ENCODE measurements at regions not wholly inside any gene's neighbourhood (a gene's known extent, or its start where the extent isn't known, plus 50 kb on each side); places are given as distances from the start of the nearest gene placed in this dataset.

DNA sequence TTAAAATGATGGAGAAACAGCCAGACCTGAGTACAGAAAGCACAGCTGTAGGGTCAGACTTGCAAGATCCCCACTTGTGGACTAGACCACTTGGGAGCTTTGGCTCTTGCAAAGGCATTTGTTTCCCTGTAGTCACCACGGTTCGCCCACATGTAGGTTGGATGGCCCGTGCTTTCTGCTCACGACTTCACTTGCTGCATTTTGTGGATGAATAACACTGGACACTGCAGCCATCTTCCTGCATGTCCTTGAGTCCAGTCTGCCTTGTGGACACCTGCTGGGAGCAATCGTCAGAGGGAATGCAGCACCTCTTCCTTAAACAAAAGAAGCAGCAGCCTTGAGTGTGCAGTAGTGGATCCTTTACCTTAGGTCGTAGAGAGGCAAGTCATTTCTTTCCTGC, 372.9 kb upstream of the IRX2 start:
- intact Hi-C loops (cut with micrococcal nuclease; ENCODE audit: unreplicated experiment) (no loop called here), in situ Hi-C loops (cut with HindIII; ENCODE audit: low pct_unique_long_range_greater_than_20kb, low sequenced_read_pairs) (no loop called here)
- no peaks in the 10 kb centered on the region for H3K4me1 ChIP-seq (ENCODE audit: control insufficient read depth, insufficient read depth, low read length)
- no peak for TF ChIP-seq POLR2AphosphoS5 (IDR thresholded peaks at IDR 0.05; ENCODE audit: low read depth, low read length)
- no peak for TF ChIP-seq SIN3A (IDR thresholded peaks at IDR 0.05; ENCODE audit: borderline replicate concordance, insufficient read depth, low read depth, low read length)
- no peak for ATAC-seq
- no peak for DNase-seq (ENCODE audit: low read depth, low spot score)
- no peak overlapping the region for H3K27ac ChIP-seq (ENCODE audit: low read length)
- no peak overlapping the region for H3K4me3 ChIP-seq (ENCODE audit: low read depth in 2 of 2, low read length in 2 of 2)
- no peaks in the 10 kb centered on the region for H3K36me3 ChIP-seq (ENCODE audit: control insufficient read depth, insufficient read depth, low read length)
- H3K9me3 ChIP-seq (ENCODE audit: control insufficient read depth, insufficient read depth, low read depth, low read length): no peaks in the 10 kb centered on the region
- H3K27me3 ChIP-seq (ENCODE audit: control insufficient read depth, insufficient read depth, low read length): no peaks in the 10 kb centered on the region; the same call in 1 of the 2 replicates
- BruUV-seq (replicated peaks): no TSS peak
- ChIA-PET CTCF (no interaction called here), POLR2A (no interaction called here)

- TF ChIP-seq, protein P1, sequence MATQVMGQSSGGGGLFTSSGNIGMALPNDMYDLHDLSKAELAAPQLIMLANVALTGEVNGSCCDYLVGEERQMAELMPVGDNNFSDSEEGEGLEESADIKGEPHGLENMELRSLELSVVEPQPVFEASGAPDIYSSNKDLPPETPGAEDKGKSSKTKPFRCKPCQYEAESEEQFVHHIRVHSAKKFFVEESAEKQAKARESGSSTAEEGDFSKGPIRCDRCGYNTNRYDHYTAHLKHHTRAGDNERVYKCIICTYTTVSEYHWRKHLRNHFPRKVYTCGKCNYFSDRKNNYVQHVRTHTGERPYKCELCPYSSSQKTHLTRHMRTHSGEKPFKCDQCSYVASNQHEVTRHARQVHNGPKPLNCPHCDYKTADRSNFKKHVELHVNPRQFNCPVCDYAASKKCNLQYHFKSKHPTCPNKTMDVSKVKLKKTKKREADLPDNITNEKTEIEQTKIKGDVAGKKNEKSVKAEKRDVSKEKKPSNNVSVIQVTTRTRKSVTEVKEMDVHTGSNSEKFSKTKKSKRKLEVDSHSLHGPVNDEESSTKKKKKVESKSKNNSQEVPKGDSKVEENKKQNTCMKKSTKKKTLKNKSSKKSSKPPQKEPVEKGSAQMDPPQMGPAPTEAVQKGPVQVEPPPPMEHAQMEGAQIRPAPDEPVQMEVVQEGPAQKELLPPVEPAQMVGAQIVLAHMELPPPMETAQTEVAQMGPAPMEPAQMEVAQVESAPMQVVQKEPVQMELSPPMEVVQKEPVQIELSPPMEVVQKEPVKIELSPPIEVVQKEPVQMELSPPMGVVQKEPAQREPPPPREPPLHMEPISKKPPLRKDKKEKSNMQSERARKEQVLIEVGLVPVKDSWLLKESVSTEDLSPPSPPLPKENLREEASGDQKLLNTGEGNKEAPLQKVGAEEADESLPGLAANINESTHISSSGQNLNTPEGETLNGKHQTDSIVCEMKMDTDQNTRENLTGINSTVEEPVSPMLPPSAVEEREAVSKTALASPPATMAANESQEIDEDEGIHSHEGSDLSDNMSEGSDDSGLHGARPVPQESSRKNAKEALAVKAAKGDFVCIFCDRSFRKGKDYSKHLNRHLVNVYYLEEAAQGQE (IDR thresholded peaks at IDR 0.05; ENCODE audit: insufficient read depth in 1 of 2, low read depth in 2 of 2, low read length in 1 of 2): no peak
- TF ChIP-seq POLR2AphosphoS5 (IDR thresholded peaks at IDR 0.05; ENCODE audit: low read depth, low read length) (no peak), CTCF (IDR thresholded peaks at IDR 0.05) (no peak)
- H3K9me3 ChIP-seq (ENCODE audit: control insufficient read depth, insufficient read depth, low read depth, low read length): no peaks in the 10 kb centered on the region
- H3K36me3 ChIP-seq (ENCODE audit: control insufficient read depth, insufficient read depth, low read length): no peaks in the 10 kb centered on the region
- no peaks in the 10 kb centered on the region; the same call in 1 of the 2 replicates for H3K27me3 ChIP-seq (ENCODE audit: control insufficient read depth, insufficient read depth, low read length)
- intact Hi-C loops (cut with micrococcal nuclease; ENCODE audit: unreplicated experiment): no loop called here
- no peak for DNase-seq (ENCODE audit: low read depth, low spot score)
- POLR2A ChIA-PET: no interaction called here
- no TSS peak for BruUV-seq (replicated peaks)
- H3K27ac ChIP-seq (ENCODE audit: low read length): no peak overlapping the region
- in situ Hi-C loops (cut with HindIII; ENCODE audit: low pct_unique_long_range_greater_than_20kb, low sequenced_read_pairs): no loop called here
- CTCF ChIA-PET: no interaction called here
- no peak for ATAC-seq
- no peak overlapping the region for H3K4me3 ChIP-seq (ENCODE audit: low read depth in 2 of 2, low read length in 2 of 2)
- H3K4me1 ChIP-seq (ENCODE audit: control insufficient read depth, insufficient read depth, low read length): no peaks in the 10 kb centered on the region
These were observed 372.3 kb upstream of the IRX2 start for GRCh38 chr5:3123763-3124157.

DNA sequence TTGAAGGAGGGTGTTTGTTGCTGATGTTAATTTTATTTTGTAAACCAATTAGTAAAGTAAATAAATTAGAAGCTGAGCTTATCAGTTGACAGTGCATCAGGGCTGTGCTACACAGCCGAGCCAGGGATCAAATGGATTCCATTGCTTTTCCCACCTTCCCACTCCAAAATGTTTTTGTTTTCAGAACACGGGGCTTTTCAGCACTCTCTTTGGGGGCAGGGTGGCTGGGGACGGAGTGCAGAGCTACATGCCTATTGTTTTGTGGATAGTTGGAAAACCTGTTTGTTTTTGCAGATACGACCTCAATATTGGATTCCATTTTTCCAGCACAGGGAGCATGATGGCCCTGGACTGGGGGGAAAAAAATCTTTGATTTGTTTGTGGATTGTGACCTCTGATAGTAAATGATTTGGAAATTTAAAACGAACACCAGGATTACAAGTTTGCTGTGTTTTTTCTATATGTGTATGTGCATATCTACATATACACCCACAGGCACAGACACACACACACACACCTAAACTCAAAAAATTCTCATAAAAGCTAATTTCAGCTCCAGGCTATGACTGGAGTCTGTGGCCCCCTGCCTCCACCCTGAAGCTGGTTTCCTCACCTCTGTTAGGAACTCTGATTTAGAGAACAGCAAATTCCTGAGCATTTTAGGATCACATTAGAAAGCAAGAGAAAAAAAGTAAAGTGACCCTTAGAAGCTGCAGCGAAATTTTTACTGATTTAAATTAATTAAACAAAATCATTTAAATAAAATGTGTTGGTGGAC, 371.7 kb upstream of the IRX2 start:
- intact Hi-C loops (cut with micrococcal nuclease; ENCODE audit: unreplicated experiment): no loop called here
- ChIA-PET POLR2A (no interaction called here), CTCF (no interaction called here)
- no peak overlapping the region for H3K4me3 ChIP-seq (ENCODE audit: low read depth in 2 of 2, low read length in 2 of 2)
- H3K27ac ChIP-seq (ENCODE audit: low read length): no peak overlapping the region
- in situ Hi-C loops (cut with HindIII; ENCODE audit: low pct_unique_long_range_greater_than_20kb, low sequenced_read_pairs): no loop called here
- no peak for TF ChIP-seq POLR2AphosphoS5 (IDR thresholded peaks at IDR 0.05; ENCODE audit: low read depth, low read length)
- TF ChIP-seq, protein P1 (IDR thresholded peaks at IDR 0.05; ENCODE audit: insufficient read depth in 1 of 2, low read depth in 2 of 2, low read length in 1 of 2): no peak
- TF ChIP-seq CTCF (IDR thresholded peaks at IDR 0.05): no peak
- TF ChIP-seq TCF7L2 (IDR thresholded peaks at IDR 0.05; ENCODE audit: low read depth, low read length): no peak
- TF ChIP-seq SIN3A (IDR thresholded peaks at IDR 0.05; ENCODE audit: borderline replicate concordance, insufficient read depth, low read depth, low read length): no peak
- no peaks in the 10 kb centered on the region for H3K9me3 ChIP-seq (ENCODE audit: control insufficient read depth, insufficient read depth, low read depth, low read length)
- ATAC-seq (no peak), DNase-seq (ENCODE audit: low read depth, low spot score) (no peak)
- no peaks in the 10 kb centered on the region for H3K36me3 ChIP-seq (ENCODE audit: control insufficient read depth, insufficient read depth, low read length)
- BruUV-seq (replicated peaks): no TSS peak
- H3K27me3 ChIP-seq (ENCODE audit: control insufficient read depth, insufficient read depth, low read length): no peaks in the 10 kb centered on the region; the same call in 1 of the 2 replicates
- H3K4me1 ChIP-seq (ENCODE audit: control insufficient read depth, insufficient read depth, low read length): no peaks in the 10 kb centered on the region

Data from Panc1 (cell line).